CD14-positive monocyte (primary cell): ENCODE measurements at regions not wholly inside any gene's neighbourhood (a gene's known extent, or its start where the extent isn't known, plus 50 kb on each side); places are given as distances from the start of the nearest gene placed in this dataset.

ENCODE experiments used
- DNase-seq, 3 donors: peaks; one replicate each; pipeline ENCODE4 v3.0.0-alpha.2; 2011 to 2022
- H2AFZ ChIP-seq: 2 replicates; pipeline ENCODE4 v1.6.0; 2012; ENCODE audit warnings: mild to moderate bottlenecking, low read depth, low read length, inconsistent platforms; ENCODE audit not compliant: insufficient read depth, poor library complexity, severe bottlenecking
- H3K27ac ChIP-seq, 2 donors: 1 replicate in 1 of 2; 2 replicates in 1 of 2; pipeline ENCODE4 v1.5.1; 2012 to 2013; ENCODE audit warnings: low read length in 2 of 2, control low read depth in 1 of 2, inconsistent platforms in 1 of 2, low read depth in 1 of 2, mild to moderate bottlenecking in 1 of 2
- H3K27me3 ChIP-seq, 2 donors: one replicate each; pipeline versions ENCODE4 v1.6.0 to v1.6.1; 2011 to 2013; ENCODE audit warnings: low read length in 2 of 2; ENCODE audit not compliant: control insufficient read depth in 2 of 2, insufficient read depth in 2 of 2
- H3K36me3 ChIP-seq, 2 donors: replicated peaks in 1 of 2; 1 replicate in 1 of 2; 2 replicates in 1 of 2; pipeline versions ENCODE4 v1.5.1 to v1.6.1; 2012 to 2013; ENCODE audit warnings: low read length in 2 of 2, control low read depth in 1 of 2, inconsistent platforms in 1 of 2, mild to moderate bottlenecking in 1 of 2; ENCODE audit not compliant: insufficient read depth in 2 of 2, control insufficient read depth in 1 of 2
- H3K4me1 ChIP-seq, 2 donors: 1 replicate in 1 of 2; 2 replicates in 1 of 2; pipeline versions ENCODE4 v1.5.1 to v1.6.1; 2012 to 2013; ENCODE audit warnings: low read length in 2 of 2, control low read depth in 1 of 2, inconsistent platforms in 1 of 2, mild to moderate bottlenecking in 1 of 2, moderate library complexity in 1 of 2; ENCODE audit not compliant: insufficient read depth in 2 of 2, control insufficient read depth in 1 of 2
- H3K4me2 ChIP-seq: replicated peaks from 2 replicates; pipeline ENCODE3; 2012; ENCODE audit warnings: low read length, moderate library complexity, mild to moderate bottlenecking; ENCODE audit not compliant: poor library complexity, severe bottlenecking; ENCODE audit errors: extremely low read depth
- H3K4me3 ChIP-seq, 3 experiments: fragments of 200-600 bp in 1 of 3; sonication (generic) in 1 of 3; replicated peaks in 1 of 3; 1 replicate in 2 of 3; 2 replicates in 1 of 3; pipeline ENCODE4 v1.5.1; 2011 to 2013; ENCODE audit warnings: low read length in 3 of 3, mild to moderate bottlenecking in 3 of 3, control low read depth in 2 of 3, low read depth in 2 of 3, inconsistent platforms in 1 of 3, moderate library complexity in 1 of 3
- H3K79me2 ChIP-seq: 2 replicates; pipeline ENCODE4 v1.6.0; 2012; ENCODE audit warnings: mild to moderate bottlenecking, control low read depth, inconsistent platforms, low read length, moderate library complexity; ENCODE audit not compliant: insufficient read depth
- H3K9ac ChIP-seq: 2 replicates; pipeline ENCODE4 v1.6.0; 2017; ENCODE audit warnings: low read length, mild to moderate bottlenecking; ENCODE audit not compliant: insufficient read depth, poor library complexity, severe bottlenecking
- H3K9me3 ChIP-seq, 2 donors: replicated peaks in 1 of 2; 1 replicate in 1 of 2; 2 replicates in 1 of 2; pipeline versions ENCODE4 v1.5.1 to v1.6.1; 2012 to 2013; ENCODE audit warnings: low read length in 2 of 2, control low read depth in 1 of 2; ENCODE audit not compliant: control insufficient read depth in 1 of 2, insufficient read depth in 1 of 2
- H4K20me1 ChIP-seq: 2 replicates; pipeline ENCODE4 v1.6.0; 2012; ENCODE audit warnings: mild to moderate bottlenecking, low read length, control low read depth, moderate library complexity; ENCODE audit not compliant: insufficient read depth
- H3K27ac Mint-ChIP-seq, 7 donors: one replicate each; pipeline ENCODE4 v1.8.0; 2020; ENCODE audit warnings: mild to moderate bottlenecking in 7 of 7, mixed read lengths in 7 of 7, moderate library complexity in 6 of 7, inconsistent platforms in 2 of 7
- H3K27me3 Mint-ChIP-seq, 3 donors: one replicate each; pipeline ENCODE4 v1.8.0; 2021 to 2022; ENCODE audit warnings: low read depth in 3 of 3, mild to moderate bottlenecking in 3 of 3, mixed read lengths in 3 of 3, moderate library complexity in 3 of 3, inconsistent platforms in 1 of 3
- H3K36me3 Mint-ChIP-seq, 2 donors: one replicate each; pipeline ENCODE4 v1.8.0; 2020; ENCODE audit warnings: mixed read lengths in 2 of 2, inconsistent platforms in 1 of 2, mild to moderate bottlenecking in 1 of 2
- H3K4me1 Mint-ChIP-seq: one replicate; pipeline ENCODE4 v1.8.0; 2020; ENCODE audit warnings: mild to moderate bottlenecking, mixed read lengths
- H3K4me3 Mint-ChIP-seq, 2 donors: one replicate each; pipeline ENCODE4 v1.8.0; 2020; ENCODE audit warnings: mild to moderate bottlenecking in 2 of 2, mixed read lengths in 2 of 2, moderate library complexity in 1 of 2
- H3K9me3 Mint-ChIP-seq, 7 donors: one replicate each; pipeline ENCODE4 v1.8.0; 2020 to 2022; ENCODE audit warnings: mixed read lengths in 7 of 7, mild to moderate bottlenecking in 6 of 7, moderate library complexity in 6 of 7, inconsistent platforms in 2 of 7
- CTCF ChIP-seq: fragments of 200-600 bp; IDR thresholded peaks from one replicate; pipeline ENCODE4 v1.8.0; 2022; ENCODE audit warnings: antibody characterized with exemption, mild to moderate bottlenecking
- WGBS: methylation state at CpG from one replicate; pipeline ENCODE4 v1.1.5; 2013; ENCODE audit warnings: missing lambda C conversion rate; ENCODE audit not compliant: insufficient coverage; 5-methylcytosine and 5-hydroxymethylcytosine counted together
- intact Hi-C, 2 donors: fragments of 100-400 bp; cut with micrococcal nuclease; formaldehyde crosslinking; loops; one replicate each; pipeline versions ENCODE4 v1.15.0 to v1.15.1; 2023

GRCh38 chrX:39828971-39829370, 268.8 kb downstream of the BCOR start:
- no peak overlapping the region for H3K4me3 Mint-ChIP-seq
- H3K27me3 Mint-ChIP-seq: peaks cover 3 to 22% (median 3%) of the 10 kb centered on the region in 3 donors
- H3K9me3 ChIP-seq: no peaks in the 10 kb centered on the region
- no peaks in the 10 kb centered on the region for H3K79me2 ChIP-seq
- H3K36me3 Mint-ChIP-seq: no peaks in the 10 kb centered on the region
- peaks cover 2% of the 10 kb centered on the region for H3K4me1 Mint-ChIP-seq
- H3K4me3 ChIP-seq: no peak overlapping the region
- no peaks in the 10 kb centered on the region for H3K27me3 ChIP-seq
- H4K20me1 ChIP-seq: no peaks in the 10 kb centered on the region
- TF ChIP-seq CTCF: no peak
- H3K9ac ChIP-seq: no peak overlapping the region
- H2AFZ ChIP-seq: no peak overlapping the region
- H3K9me3 Mint-ChIP-seq: peaks cover 0 to 2% (median 0%) of the 10 kb centered on the region in 7 donors
- DNase-seq: no peak
- intact Hi-C loops: loop anchor here in 1 of 2 donors (10.0 kb wide), 1 partner anchor 94 kb away; no protein-coding TSS in a partner anchor
- no peak overlapping the region for H3K4me2 ChIP-seq
- H3K27ac ChIP-seq: no peak overlapping the region
- no peaks in the 10 kb centered on the region for H3K4me1 ChIP-seq
- H3K36me3 ChIP-seq: no peaks in the 10 kb centered on the region
- peak overlapping the region in 1 of 7 donors; percentile 51 for H3K27ac Mint-ChIP-seq

GRCh38 chrX:39829965-39830364, 267.8 kb downstream of the BCOR start:
- Histone ChIP-seq H3K9me3 (no peaks in the 10 kb centered on the region), H3K4me2 (no peak overlapping the region), H3K36me3 (no peaks in the 10 kb centered on the region), H3K27ac (no peak overlapping the region), H3K27me3 (no peaks in the 10 kb centered on the region), H4K20me1 (no peaks in the 10 kb centered on the region), H3K4me3 (no peak overlapping the region), H2AFZ (no peak overlapping the region), H3K9ac (no peak overlapping the region), H3K79me2 (no peaks in the 10 kb centered on the region), H3K4me1 (no peaks in the 10 kb centered on the region)
- Mint-ChIP-seq H3K27ac (no peak overlapping the region), H3K4me3 (no peak overlapping the region), H3K4me1 (no peaks in the 10 kb centered on the region), H3K9me3 (peaks cover 0 to 2% (median 0%) of the 10 kb centered on the region in 7 donors), H3K36me3 (no peaks in the 10 kb centered on the region), H3K27me3 (peaks cover under 1 to 24% (median 3%) of the 10 kb centered on the region in 3 donors)
- no CpG with 5 or more reads among the region's 1 CpG for WGBS
- DNase-seq: no peak
- no peak for TF ChIP-seq CTCF
- intact Hi-C loops: loop anchor here in 1 of 2 donors (10.0 kb wide), 1 partner anchor 95 kb away; no protein-coding TSS in a partner anchor
